Stimulated activated CD4-positive, alpha-beta T cell treated with anti-CD3 and anti-CD28 coated beads, Interleukin-12 subunit alpha, Interleukin-12 subunit beta, amount 100 ng/mL, for 24 hours (primary cell): ENCODE measurements at regions not wholly inside any gene's neighbourhood (a gene's known extent, or its start where the extent isn't known, plus 50 kb on each side); places are given as distances from the start of the nearest gene placed in this dataset.
"Not testable (repeated sequence)": the region's sequence is repeated elsewhere in the genome, so short reads cannot be mapped to it uniquely, and the experiment has no call there.

ENCODE experiments used
- DNase-seq, 2 experiments: peaks; one replicate each; pipeline ENCODE4 v3.0.0-alpha.2; 2020; ENCODE audit warnings: low read depth in 2 of 2

DNA sequence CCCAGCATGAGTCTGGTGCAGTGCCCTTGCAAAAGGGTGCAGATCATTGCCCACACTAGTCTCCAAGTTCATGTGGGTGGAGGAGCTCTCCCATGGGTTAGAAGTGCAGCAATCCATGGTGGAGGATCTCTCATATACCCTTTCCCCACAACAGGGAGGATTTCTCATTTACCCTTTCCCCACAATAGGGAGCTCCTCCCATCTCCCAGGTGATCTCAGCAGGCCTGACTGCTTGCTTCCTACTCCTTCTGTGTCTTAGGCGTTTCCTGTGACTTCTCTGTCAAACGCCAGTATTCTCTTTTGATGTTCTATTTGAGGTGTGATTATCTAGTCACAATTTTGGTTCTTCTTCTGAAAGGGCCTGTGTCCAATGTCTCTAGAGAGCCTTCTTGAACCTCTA lies 133.8 kb upstream of the RFX3 start:
- DNase-seq, result no peak

DNA sequence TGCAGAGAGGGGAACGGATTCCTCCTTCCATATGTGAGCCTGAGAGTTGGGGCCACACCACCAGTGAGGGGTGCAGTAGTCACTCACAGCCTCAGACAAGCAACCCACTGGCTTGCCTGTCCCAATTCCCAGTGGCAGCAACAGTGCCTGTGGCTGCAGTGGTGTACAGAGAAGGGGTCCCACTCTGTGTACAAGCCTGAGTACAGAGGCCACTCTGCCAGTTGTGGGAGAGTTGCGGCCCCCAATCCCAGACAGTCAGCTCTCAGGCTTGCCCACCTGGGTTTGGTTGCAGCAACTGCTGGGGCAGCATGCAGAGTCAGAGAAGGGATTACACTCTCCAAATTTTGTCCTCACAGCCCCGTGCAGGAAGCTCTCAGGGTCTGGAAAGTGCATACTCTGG lies 133.2 kb upstream of the RFX3 start:
- DNase-seq, result no peak

DNA sequence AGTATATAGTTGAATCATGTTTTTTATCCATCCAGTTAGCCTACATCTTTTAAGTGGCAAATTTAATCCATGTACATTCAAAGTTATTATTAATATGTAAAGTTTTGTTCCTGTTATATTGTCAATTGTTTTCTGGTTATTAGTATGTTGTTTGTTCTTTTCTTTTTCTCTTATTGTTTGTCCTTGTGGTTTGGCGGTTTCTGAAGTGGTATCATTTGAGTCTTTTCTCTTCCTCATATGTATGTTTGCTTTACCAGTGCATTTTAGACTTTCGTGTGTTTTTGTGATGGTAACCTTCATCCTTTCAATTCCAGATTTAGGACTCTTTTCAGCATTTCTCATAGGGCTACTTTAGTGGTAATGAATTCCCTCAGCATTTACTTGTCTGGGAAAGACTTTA lies 130.4 kb upstream of the RFX3 start:
- DNase-seq, result no peak

DNA sequence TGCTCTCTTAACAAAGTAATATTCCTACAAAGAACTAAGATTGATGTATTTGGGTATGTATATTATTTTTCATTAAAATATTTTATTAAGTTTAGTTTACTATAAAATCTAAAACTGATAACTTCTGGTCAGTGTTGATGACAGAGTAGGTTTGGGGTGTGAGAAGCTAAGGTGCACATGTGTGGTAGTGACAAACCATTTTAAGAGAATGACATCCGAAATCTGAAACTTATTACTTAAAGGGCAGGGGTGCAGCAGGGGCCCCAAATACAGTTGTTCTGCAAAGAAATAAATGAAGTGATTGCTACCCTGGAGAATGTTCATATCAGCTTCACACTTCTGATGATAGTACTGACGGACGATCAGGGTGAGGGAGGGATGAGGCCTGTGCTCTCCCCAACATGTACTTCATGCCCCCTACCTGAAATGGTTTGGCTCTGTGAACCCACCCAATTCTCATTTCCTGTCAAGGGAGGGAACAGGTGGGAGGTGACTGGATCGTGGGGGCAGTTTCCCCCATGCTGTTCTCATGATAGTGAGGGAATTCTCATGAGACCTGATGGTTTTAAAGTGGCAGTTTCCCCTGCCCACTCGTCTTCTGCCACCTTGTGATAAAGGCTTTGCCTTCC lies 125.3 kb upstream of the RFX3 start:
- no peak for DNase-seq

DNA sequence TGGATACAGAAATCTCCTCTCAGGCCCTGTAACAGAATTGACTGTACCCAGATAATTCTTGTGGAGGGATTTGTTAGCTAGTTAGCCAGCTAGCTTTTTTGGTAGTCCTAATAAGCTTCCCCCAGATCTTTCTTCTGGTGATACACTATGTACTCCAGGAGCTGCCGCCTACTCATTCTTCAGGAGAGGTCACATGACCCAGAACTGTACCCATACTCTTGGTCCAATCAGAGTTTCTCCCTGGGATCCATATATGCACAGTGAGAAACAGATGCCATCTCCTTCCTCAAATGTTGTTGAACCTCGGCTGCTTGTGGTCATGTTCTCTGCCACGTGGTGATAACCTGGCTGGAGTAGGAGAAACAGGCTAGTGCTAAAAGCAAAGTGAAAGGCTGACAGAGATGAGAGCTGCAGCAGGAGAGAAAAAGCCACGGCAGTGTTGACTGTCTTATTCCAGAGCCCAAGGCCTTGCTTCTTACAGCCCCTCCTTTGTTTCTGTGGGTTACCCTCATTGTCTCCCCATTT lies 123.0 kb upstream of the RFX3 start:
- no peak for DNase-seq

DNA sequence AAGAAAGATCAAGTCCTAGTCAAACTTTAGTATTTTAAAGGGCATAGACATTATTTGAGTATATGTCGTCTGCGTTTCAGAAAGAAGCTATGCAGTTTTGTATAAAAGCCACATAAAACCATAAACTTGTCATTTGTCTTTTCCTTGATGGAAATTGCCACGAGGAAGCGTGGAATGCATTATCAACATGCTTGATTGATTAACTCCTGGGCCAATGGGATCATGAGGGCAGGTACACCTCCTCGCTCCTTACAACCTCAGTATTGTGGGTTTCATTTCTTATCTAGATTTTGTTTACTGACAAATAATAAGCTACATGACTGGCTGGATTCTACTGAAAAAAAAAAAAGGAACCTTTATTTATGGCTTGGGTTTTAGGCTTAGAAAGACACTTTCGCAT lies 122.5 kb upstream of the RFX3 start:
- DNase-seq, result no peak

DNA sequence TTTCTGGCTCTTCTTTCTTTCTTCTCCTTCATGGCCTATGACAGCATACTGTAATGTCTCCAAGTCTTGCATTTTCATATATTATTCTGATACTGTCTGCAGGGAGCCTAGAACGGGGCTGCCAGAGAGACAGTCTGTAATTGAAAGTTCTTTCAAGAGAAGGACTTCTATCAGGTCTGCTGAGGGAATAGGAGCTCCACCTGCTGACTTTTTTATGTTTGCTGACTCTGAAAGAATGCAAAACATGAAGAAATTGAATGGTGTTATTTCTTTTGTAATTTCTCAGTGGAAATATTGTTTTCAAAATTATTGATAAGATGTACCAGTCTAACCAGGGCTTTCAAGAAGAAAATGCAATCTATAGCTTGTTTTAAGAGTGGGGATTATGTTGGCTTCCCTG lies 121.9 kb upstream of the RFX3 start:
- no peak for DNase-seq

DNA sequence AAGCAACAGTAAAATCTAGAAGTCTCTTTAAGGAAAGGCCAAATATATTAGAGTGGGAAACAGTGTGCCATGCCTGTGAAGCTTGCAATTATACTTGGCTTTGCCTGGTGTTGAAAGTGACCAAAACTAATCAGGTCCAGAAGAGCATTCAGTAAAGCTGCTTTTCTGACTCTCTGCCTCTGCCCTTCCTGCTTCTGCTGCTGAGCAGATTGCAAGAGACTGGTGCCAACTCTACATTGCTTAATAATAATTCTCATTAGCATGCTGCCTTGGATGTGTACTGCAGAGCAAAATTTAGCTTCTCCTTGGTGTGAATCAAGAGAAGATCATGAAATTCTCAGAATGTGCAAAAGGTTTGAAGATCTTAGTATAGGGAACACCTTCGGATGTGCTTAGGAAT lies 120.4 kb upstream of the RFX3 start:
- no peak for DNase-seq

DNA sequence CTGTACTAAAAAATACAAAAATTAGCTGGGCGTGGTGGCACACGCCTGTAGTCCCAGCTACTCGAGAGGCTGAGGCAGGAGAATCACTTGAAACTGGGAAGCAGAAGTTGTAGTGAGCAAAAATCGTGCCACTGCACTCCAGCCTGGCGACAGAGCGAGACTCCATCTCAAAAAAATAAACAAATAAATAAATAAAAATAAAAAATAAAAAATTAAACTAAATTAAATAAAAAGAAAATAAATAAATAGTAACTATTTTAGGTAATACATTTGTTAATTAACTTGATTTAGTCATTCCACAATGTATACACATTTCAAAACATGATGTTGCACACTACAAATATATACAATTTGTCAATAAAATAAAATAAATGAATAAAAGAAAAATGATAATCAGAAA lies 116.3 kb upstream of the RFX3 start:
- DNase-seq, result not testable (repeated sequence)

DNA sequence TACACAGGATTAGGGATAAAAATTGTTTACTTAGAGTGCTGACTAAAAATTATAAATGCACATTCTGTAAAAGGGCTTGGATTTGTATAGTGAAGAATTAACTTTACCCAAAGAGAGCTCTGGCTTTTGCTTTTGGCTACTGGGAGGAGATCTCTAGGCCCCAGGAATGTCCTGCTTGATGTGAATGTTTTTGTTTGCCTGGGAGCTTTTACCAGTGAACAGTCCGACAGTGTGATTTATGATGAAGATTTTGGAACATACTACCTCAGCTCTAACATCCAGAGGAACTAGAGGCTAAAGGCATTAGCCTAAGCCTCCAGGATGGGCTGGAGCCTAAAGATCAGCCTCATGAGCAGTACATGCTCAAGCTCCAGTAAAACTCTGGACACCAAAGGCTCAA lies 103.7 kb upstream of the RFX3 start:
- DNase-seq, result no peak

DNA sequence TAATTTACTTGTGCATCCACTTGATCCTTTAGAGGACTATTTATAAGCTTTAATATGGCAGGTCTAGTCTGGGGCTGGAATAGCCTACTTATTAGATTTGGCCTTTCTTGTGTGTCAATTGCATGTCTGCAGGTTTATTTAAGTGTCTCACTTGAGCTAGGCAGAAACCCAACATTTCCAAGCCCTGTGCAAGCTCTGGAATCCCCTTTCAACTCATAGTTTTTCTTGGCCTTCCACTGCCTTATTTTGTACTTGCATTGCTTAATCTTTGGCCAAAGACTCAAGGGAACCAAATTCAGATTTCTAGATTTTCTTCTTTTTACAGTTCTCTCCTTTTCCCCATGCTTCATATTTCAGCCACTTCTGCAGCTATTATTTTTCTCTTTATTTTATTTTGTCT lies 102.4 kb upstream of the RFX3 start:
- no peak for DNase-seq

DNA sequence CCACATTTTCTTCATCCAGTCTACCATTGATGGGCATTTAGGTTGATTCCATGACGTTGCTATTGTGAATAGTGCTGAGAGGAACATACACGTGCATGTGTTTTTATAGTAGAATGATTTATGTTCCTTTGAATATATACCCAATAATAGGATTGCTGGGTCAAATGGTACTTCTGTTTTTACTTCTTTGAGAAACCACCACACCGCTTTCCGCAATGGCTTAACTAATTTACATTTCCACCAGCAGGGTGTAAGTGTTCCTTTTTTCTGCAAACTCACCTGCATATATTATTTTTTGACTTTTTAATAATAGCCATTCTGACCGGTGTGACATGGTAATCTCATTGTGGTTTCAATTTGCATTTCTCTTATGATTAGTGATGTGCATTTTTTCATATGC lies 82.2 kb upstream of the RFX3 start:
- DNase-seq, result no peak

DNA sequence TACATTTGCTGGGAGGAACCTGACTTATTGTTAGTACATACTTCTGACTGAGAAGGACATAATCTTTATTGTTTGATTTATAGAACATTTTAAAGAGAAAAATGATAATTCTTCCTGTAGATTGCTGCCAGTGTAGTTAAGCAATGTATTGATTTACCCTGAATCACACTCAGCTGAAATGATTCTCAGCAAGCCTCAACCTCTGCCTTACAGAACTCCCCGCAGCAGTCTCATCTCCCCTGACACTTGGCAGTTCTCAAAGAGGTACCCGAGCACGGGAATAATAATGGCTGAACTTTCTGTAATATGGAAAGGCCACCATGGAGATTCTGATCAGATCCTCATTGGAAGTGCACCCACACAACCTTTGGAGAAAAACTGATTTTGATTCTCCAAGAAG lies 74.9 kb upstream of the RFX3 start:
- no peak for DNase-seq

DNA sequence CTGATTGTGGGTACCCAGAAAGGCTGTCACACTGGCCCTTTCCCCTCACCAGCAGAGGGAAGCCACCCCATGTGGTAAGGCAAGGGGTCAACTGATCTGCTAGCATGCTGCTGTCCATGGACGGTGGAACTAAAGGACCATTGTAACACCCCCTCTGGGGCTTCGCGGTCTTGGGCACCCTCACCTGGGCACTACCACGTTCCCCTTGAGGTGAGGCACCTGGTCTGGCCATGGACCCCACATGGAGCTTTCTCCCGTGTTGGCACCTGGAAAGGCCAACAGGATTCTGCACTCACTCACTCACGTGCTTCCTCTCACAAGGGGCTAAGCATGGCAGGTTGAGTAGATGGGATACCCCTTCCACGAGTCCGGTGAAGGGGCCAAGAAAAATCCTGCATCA lies 72.0 kb upstream of the RFX3 start:
- no peak for DNase-seq

DNA sequence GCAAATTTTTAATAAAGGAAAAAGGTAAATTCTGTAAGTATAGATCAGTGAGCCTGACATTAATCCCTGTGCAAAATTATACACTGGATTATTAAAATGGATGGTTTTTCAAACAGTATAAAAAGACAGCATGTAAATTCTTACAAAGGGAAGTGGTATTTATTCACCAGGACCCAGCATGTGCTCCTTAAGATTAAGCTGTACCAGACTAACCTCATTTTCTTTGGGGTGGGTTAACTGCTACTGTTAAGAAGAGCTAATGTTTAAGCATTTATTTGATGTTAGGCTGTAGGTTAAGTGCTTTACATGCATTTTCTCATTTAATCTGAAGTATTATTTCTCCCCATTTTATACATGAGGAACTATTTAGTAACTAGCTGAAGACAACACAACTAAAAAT lies 60.3 kb upstream of the RFX3 start:
- no peak for DNase-seq

DNA sequence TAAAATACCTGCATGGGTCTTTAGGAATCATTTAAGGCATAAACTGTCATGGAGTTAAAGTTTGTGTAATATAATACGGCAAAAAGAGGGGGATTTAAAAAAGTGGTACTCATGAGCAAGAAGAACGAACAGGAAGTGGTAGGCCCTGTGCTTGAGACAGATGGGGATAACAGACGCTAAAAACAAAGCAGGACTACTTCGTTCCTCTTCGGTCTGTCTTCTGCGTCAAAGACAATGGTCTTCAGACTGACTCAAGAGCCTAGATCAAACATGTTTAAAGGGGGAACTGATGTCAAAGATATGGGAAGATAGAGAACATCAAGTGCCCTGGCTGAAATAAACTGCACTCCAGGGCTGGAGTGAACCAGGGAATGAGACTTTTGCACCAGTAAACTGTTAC lies 59.8 kb upstream of the RFX3 start:
- no peak for DNase-seq

DNA sequence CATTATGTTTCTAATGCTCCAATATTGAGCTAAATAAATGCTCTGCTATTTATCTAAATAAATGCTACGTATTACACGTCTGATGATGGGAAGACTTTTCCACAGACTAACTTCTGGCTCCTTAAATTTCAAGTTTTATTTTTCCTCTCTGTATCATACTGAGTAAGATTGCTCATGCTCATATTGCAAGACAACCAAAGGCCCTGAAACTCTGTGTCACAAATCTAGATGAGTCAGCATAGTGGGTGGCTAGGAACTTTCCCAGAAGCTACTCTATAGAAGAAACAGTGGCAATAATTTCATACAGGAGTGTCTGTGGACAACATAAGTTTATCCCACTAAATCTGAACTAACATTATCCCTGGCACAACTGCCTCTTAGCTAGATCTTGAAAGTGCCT lies 53.0 kb upstream of the RFX3 start:
- no peak for DNase-seq

DNA sequence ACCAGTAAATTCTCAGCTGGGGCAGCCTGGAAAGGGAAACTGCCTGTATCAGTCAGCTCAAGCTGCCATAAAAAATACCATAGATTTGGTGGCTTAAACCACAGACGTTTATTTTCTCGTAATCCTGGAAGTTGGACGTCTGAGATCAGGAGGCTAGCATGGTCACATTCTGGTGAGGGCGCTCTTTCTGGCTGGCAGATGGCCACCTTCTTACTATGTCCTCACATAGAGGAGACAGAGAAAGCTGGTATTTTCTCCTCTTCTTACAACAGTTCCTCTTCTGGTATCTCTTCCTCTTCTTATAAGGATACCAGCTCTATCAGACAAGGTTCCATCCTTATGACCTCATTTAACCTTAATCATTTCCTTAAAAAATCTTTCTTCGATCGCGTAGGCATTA lies 50.5 kb upstream of the RFX3 start:
- DNase-seq, result no peak

DNA sequence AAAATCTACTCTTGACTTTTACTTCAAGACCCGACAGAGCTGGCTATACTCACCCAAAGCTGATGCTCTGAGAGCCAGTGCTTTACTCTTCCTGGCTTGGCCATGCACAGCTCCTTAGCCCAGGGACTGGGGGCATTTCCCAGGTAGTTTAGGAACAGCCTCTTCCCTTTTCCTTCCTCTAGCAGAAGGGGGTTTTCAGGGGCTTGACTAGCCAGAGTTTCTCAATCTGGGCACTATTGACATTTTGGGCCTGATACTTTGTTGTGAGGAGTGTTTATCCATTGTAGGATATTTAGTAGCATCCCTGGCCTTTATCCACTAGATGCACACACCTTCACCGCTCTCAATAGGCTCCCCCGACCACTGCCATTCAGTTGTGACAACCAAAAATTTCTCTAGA lies 50.0 kb upstream of the RFX3 start:
- no peak for DNase-seq
